ENCODE measurements at regions not wholly inside any gene's neighbourhood (a gene's known extent, or its start where the extent isn't known, plus 50 kb on each side); places are given as distances from the start of the nearest gene placed in this dataset.

- no peak overlapping the region for H3K27ac ChIP-seq (ENCODE audit: low read depth in 1 of 3, low read length in 2 of 3)
- FAIRE-seq = no peak
- H3K27me3 ChIP-seq (ENCODE audit: control insufficient read depth in 3 of 3, insufficient read depth in 3 of 3, low read length in 3 of 3) = no peaks in the 10 kb centered on the region
- H3K9me3 ChIP-seq (ENCODE audit: control insufficient read depth in 2 of 2, insufficient read depth in 1 of 2, low read depth in 1 of 2, low read length in 1 of 2) = peaks cover 0 to 20% of the 10 kb centered on the region in 2 donors
- H3K36me3 ChIP-seq (ENCODE audit: control insufficient read depth in 3 of 3, insufficient read depth in 2 of 3, low read depth in 1 of 3, low read length in 3 of 3) = peaks cover 0 to 25% (median 0%) of the 10 kb centered on the region in 3 donors
- no peak for DNase-seq
- WGBS, 3 donors = 76 to 94% (median 79%) methylated on average over 3 of the region's 3 CpGs
- no peak overlapping the region for H3K4me3 ChIP-seq (ENCODE audit: low read depth in 1 of 3, low read length in 3 of 3)
- no peaks in the 10 kb centered on the region for H3K4me1 ChIP-seq (ENCODE audit: control insufficient read depth in 3 of 3, insufficient read depth in 2 of 3, low read depth in 1 of 3, low read length in 2 of 3)
Observed at GRCh38 chr19:5254543-5254942, 86.1 kb downstream of the PTPRS start.

GRCh38 chr19:5253406-5254110 lies 87.1 kb downstream of the PTPRS start:
- WGBS, 3 donors = 69 to 80% (median 75%) methylated on average over 3 of the region's 3 CpGs
- Histone ChIP-seq H3K4me3 (ENCODE audit: low read depth in 1 of 3, low read length in 3 of 3) (no peak overlapping the region), H3K9me3 (ENCODE audit: control insufficient read depth in 2 of 2, insufficient read depth in 1 of 2, low read depth in 1 of 2, low read length in 1 of 2) (peaks cover 0 to 20% of the 10 kb centered on the region in 2 donors), H3K4me1 (ENCODE audit: control insufficient read depth in 3 of 3, insufficient read depth in 2 of 3, low read depth in 1 of 3, low read length in 2 of 3) (no peaks in the 10 kb centered on the region), H3K36me3 (ENCODE audit: control insufficient read depth in 3 of 3, insufficient read depth in 2 of 3, low read depth in 1 of 3, low read length in 3 of 3) (peaks cover 0 to 25% (median 0%) of the 10 kb centered on the region in 3 donors), H3K27ac (ENCODE audit: low read depth in 1 of 3, low read length in 2 of 3) (no peak overlapping the region), H3K27me3 (ENCODE audit: control insufficient read depth in 3 of 3, insufficient read depth in 3 of 3, low read length in 3 of 3) (no peaks in the 10 kb centered on the region)
- FAIRE-seq (no peak), DNase-seq (no peak)

GRCh38 chr19:5251096-5252065 lies 89.2 kb downstream of the PTPRS start:
- 56 to 80% (median 68%) methylated on average over 22 to 27 of the region's 27 CpGs for WGBS, 3 donors
- H3K9me3 ChIP-seq (ENCODE audit: control insufficient read depth in 2 of 2, insufficient read depth in 1 of 2, low read depth in 1 of 2, low read length in 1 of 2) = peaks cover 0 to 17% of the 10 kb centered on the region in 2 donors

GRCh38 chr19:5250127-5250659 lies 90.4 kb downstream of the PTPRS start:
- WGBS, 3 donors = 72 to 82% (median 72%) methylated on average over 22 to 23 of the region's 23 CpGs
- Histone ChIP-seq H3K36me3 (ENCODE audit: control insufficient read depth in 3 of 3, insufficient read depth in 2 of 3, low read depth in 1 of 3, low read length in 3 of 3) (peaks cover 0 to 13% (median 0%) of the 10 kb centered on the region in 3 donors), H3K4me3 (ENCODE audit: low read depth in 1 of 3, low read length in 3 of 3) (no peak overlapping the region), H3K9me3 (ENCODE audit: control insufficient read depth in 2 of 2, insufficient read depth in 1 of 2, low read depth in 1 of 2, low read length in 1 of 2) (peaks cover 0 to 9% of the 10 kb centered on the region in 2 donors), H3K27ac (ENCODE audit: low read depth in 1 of 3, low read length in 2 of 3) (no peak overlapping the region), H3K4me1 (ENCODE audit: control insufficient read depth in 3 of 3, insufficient read depth in 2 of 3, low read depth in 1 of 3, low read length in 2 of 3) (no peaks in the 10 kb centered on the region), H3K27me3 (ENCODE audit: control insufficient read depth in 3 of 3, insufficient read depth in 3 of 3, low read length in 3 of 3) (no peaks in the 10 kb centered on the region)
- DNase-seq = no peak
- no peak for FAIRE-seq

More at GRCh38 chr19:5251096-5252065, 89.2 kb downstream of the PTPRS start:
- no peaks in the 10 kb centered on the region for H3K4me1 ChIP-seq (ENCODE audit: control insufficient read depth in 3 of 3, insufficient read depth in 2 of 3, low read depth in 1 of 3, low read length in 2 of 3)
- no peaks in the 10 kb centered on the region for H3K27me3 ChIP-seq (ENCODE audit: control insufficient read depth in 3 of 3, insufficient read depth in 3 of 3, low read length in 3 of 3)
- no peak overlapping the region for H3K27ac ChIP-seq (ENCODE audit: low read depth in 1 of 3, low read length in 2 of 3)
- no peak overlapping the region for H3K4me3 ChIP-seq (ENCODE audit: low read depth in 1 of 3, low read length in 3 of 3)
- peaks cover 0 to 15% (median 0%) of the 10 kb centered on the region in 3 donors for H3K36me3 ChIP-seq (ENCODE audit: control insufficient read depth in 3 of 3, insufficient read depth in 2 of 3, low read depth in 1 of 3, low read length in 3 of 3)
- FAIRE-seq (no peak), DNase-seq (no peak)

GRCh38 chr19:5249526-5249925 lies 91.1 kb downstream of the PTPRS start:
- Histone ChIP-seq H3K27me3 (ENCODE audit: control insufficient read depth in 3 of 3, insufficient read depth in 3 of 3, low read length in 3 of 3) (no peaks in the 10 kb centered on the region), H3K9me3 (ENCODE audit: control insufficient read depth in 2 of 2, insufficient read depth in 1 of 2, low read depth in 1 of 2, low read length in 1 of 2) (peaks cover 0 to 3% of the 10 kb centered on the region in 2 donors), H3K27ac (ENCODE audit: low read depth in 1 of 3, low read length in 2 of 3) (no peak overlapping the region), H3K36me3 (ENCODE audit: control insufficient read depth in 3 of 3, insufficient read depth in 2 of 3, low read depth in 1 of 3, low read length in 3 of 3) (peaks cover 0 to 10% (median 0%) of the 10 kb centered on the region in 3 donors), H3K4me3 (ENCODE audit: low read depth in 1 of 3, low read length in 3 of 3) (no peak overlapping the region), H3K4me1 (ENCODE audit: control insufficient read depth in 3 of 3, insufficient read depth in 2 of 3, low read depth in 1 of 3, low read length in 2 of 3) (no peaks in the 10 kb centered on the region)
- DNase-seq (no peak), FAIRE-seq (no peak)
- 77 to 92% (median 91%) methylated on average over 3 of the region's 3 CpGs for WGBS, 3 donors

- WGBS, 3 donors = 75 to 82% (median 81%) methylated on average over 25 of the region's 25 CpGs
- FAIRE-seq (no peak), DNase-seq (no peak)
- Histone ChIP-seq H3K27me3 (ENCODE audit: control insufficient read depth in 3 of 3, insufficient read depth in 3 of 3, low read length in 3 of 3) (no peaks in the 10 kb centered on the region), H3K4me3 (ENCODE audit: low read depth in 1 of 3, low read length in 3 of 3) (no peak overlapping the region), H3K4me1 (ENCODE audit: control insufficient read depth in 3 of 3, insufficient read depth in 2 of 3, low read depth in 1 of 3, low read length in 2 of 3) (no peaks in the 10 kb centered on the region), H3K27ac (ENCODE audit: low read depth in 1 of 3, low read length in 2 of 3) (no peak overlapping the region), H3K36me3 (ENCODE audit: control insufficient read depth in 3 of 3, insufficient read depth in 2 of 3, low read depth in 1 of 3, low read length in 3 of 3) (peaks cover 0 to 15% (median 0%) of the 10 kb centered on the region in 3 donors), H3K9me3 (ENCODE audit: control insufficient read depth in 2 of 2, insufficient read depth in 1 of 2, low read depth in 1 of 2, low read length in 1 of 2) (no peaks in the 10 kb centered on the region)
Observed at GRCh38 chr19:5247957-5248705, 92.5 kb downstream of the PTPRS start.

- H3K27ac ChIP-seq (ENCODE audit: low read depth in 1 of 3, low read length in 2 of 3) = no peak overlapping the region
- no peak for DNase-seq
- H3K4me1 ChIP-seq (ENCODE audit: control insufficient read depth in 3 of 3, insufficient read depth in 2 of 3, low read depth in 1 of 3, low read length in 2 of 3) = no peaks in the 10 kb centered on the region
- no peak for FAIRE-seq
- H3K27me3 ChIP-seq (ENCODE audit: control insufficient read depth in 3 of 3, insufficient read depth in 3 of 3, low read length in 3 of 3) = no peaks in the 10 kb centered on the region
- peaks cover 0 to 15% (median 0%) of the 10 kb centered on the region in 3 donors for H3K36me3 ChIP-seq (ENCODE audit: control insufficient read depth in 3 of 3, insufficient read depth in 2 of 3, low read depth in 1 of 3, low read length in 3 of 3)
- no peaks in the 10 kb centered on the region for H3K9me3 ChIP-seq (ENCODE audit: control insufficient read depth in 2 of 2, insufficient read depth in 1 of 2, low read depth in 1 of 2, low read length in 1 of 2)
- WGBS, 3 donors = 74 to 82% (median 81%) methylated on average over 10 of the region's 10 CpGs
- no peak overlapping the region for H3K4me3 ChIP-seq (ENCODE audit: low read depth in 1 of 3, low read length in 3 of 3)
Observed at GRCh38 chr19:5246554-5247155, 94.0 kb downstream of the PTPRS start.
